Neural progenitor cell (in vitro differentiated cells): ENCODE measurements at regions not wholly inside any gene's neighbourhood (a gene's known extent, or its start where the extent isn't known, plus 50 kb on each side); places are given as distances from the start of the nearest gene placed in this dataset.

Experiments used
- CTCF ChIP-seq: fragments of 200-600 bp; sonication (generic); IDR thresholded peaks from 2 replicates; pipeline ENCODE4 v1.5.1; 2017; ENCODE audit warnings: antibody characterized with exemption, mild to moderate bottlenecking
- EZH2 ChIP-seq: fragments of 200-600 bp; sonication (generic); IDR thresholded peaks from 2 replicates; pipeline ENCODE4 v1.6.1; 2017; ENCODE audit warnings: antibody characterized with exemption, mild to moderate bottlenecking, moderate library complexity
- EZH2phosphoT487 ChIP-seq: fragments of 200-600 bp; sonication (generic); IDR thresholded peaks from 2 replicates; pipeline ENCODE4 v1.6.1; 2017; ENCODE audit warnings: antibody characterized with exemption

DNA sequence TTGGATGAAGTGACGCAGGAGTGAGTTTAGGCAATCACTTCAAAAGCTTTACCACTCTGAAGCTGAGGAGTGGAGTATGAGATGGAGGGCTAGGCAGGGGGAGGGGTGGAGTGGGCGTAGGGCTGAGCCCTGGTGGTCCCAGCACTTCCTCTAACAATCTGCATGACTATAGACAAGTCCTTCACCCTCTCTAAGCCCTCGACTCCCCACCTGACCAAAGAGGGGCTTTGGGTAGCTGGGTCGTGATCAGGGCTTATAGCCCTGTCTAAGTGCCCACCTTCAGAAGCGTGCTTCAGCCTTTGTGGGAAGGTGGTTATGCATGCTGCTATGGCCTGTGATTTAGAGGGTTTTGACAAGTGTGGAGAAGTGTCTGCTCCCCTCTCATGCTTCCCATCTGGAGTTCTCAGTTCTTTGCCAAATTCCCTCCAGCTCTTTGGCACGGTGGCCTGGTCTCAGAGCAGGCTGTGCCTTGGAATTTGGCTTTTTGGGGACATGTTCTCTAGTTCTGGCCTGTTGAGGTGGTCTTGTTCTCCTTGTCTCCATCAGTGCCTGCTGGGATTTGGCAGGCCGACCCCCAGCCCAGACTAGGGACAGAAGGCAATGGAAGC, 53.0 kb downstream of the ACTBL2 start:
- TF ChIP-seq CTCF = no peak
- no peak for TF ChIP-seq EZH2
- no peak for TF ChIP-seq EZH2phosphoT487
